MM.1S (cell line): ENCODE measurements at regions not wholly inside any gene's neighbourhood (a gene's known extent, or its start where the extent isn't known, plus 50 kb on each side); places are given as distances from the start of the nearest gene placed in this dataset.

Experiments used
- DNase-seq: peaks from one replicate; pipeline ENCODE4 v3.0.0-alpha.2; 2015
- H2AFZ ChIP-seq: fragments of 300-600 bp; sonication (generic); 2 replicates; pipeline ENCODE4 v1.6.0; 2016; ENCODE audit warnings: antibody characterized with exemption, low read length
- H3F3A ChIP-seq: fragments of 300-600 bp; sonication (generic); 2 replicates; pipeline ENCODE4 v1.6.1; 2016; ENCODE audit warnings: mild to moderate bottlenecking, antibody characterized with exemption, low read length, moderate library complexity, mixed read lengths; ENCODE audit not compliant: insufficient read depth
- H3K27ac ChIP-seq: fragments of 300-600 bp; sonication (generic); 2 replicates; pipeline ENCODE4 v1.5.1; 2016; ENCODE audit warnings: mild to moderate bottlenecking, low read length
- H3K27me3 ChIP-seq: fragments of 300-600 bp; sonication (generic); replicated peaks from 2 replicates; pipeline ENCODE4 v1.6.0; 2016; ENCODE audit warnings: low read length; ENCODE audit not compliant: insufficient read depth
- H3K36me3 ChIP-seq: fragments of 300-600 bp; sonication (generic); replicated peaks from 2 replicates; pipeline ENCODE4 v1.6.1; 2016; ENCODE audit warnings: mild to moderate bottlenecking, low read length, mixed read lengths; ENCODE audit not compliant: insufficient read depth
- H3K4me1 ChIP-seq: fragments of 300-600 bp; sonication (generic); 2 replicates; pipeline ENCODE4 v1.6.1; 2016; ENCODE audit warnings: low read length, mixed read lengths
- H3K4me2 ChIP-seq: fragments of 300-600 bp; sonication (generic); 2 replicates; pipeline ENCODE4 v1.6.0; 2016; ENCODE audit warnings: low read depth, low read length
- H3K4me3 ChIP-seq: fragments of 300-600 bp; sonication (generic); 2 replicates; pipeline ENCODE4 v1.5.1; 2016; ENCODE audit warnings: low read length, mixed read lengths
- H3K79me2 ChIP-seq: fragments of 300-600 bp; sonication (generic); 2 replicates; pipeline ENCODE4 v1.6.1; 2016; ENCODE audit warnings: mixed run types, low read length, mixed read lengths
- H3K9ac ChIP-seq: fragments of 300-600 bp; sonication (generic); 2 replicates; pipeline ENCODE4 v1.6.1; 2016; ENCODE audit warnings: low read length, mixed read lengths
- H3K9me2 ChIP-seq: fragments of 300-600 bp; sonication (generic); replicated peaks from 2 replicates; pipeline ENCODE4 v1.6.1; 2016; ENCODE audit warnings: mild to moderate bottlenecking, low read length, mixed read lengths; ENCODE audit not compliant: insufficient read depth
- H3K9me3 ChIP-seq: fragments of 300-600 bp; sonication (generic); replicated peaks from 2 replicates; pipeline ENCODE4 v1.6.1; 2016; ENCODE audit warnings: mild to moderate bottlenecking, low read length, mixed read lengths; ENCODE audit not compliant: insufficient read depth
- H4K20me1 ChIP-seq: fragments of 300-600 bp; sonication (generic); 2 replicates; pipeline ENCODE4 v1.6.1; 2016; ENCODE audit warnings: mild to moderate bottlenecking, low read length, moderate library complexity, mixed read lengths; ENCODE audit not compliant: insufficient read depth
- CTCF ChIP-seq: fragments of 300-600 bp; sonication (generic); IDR thresholded peaks from 2 replicates; pipeline ENCODE4 v1.5.1; 2016; ENCODE audit warnings: antibody characterized with exemption, low read length, mixed read lengths
- EZH2 ChIP-seq: fragments of 300-600 bp; sonication (generic); optimal IDR thresholded peaks from 2 replicates; pipeline ENCODE3; 2017; ENCODE audit warnings: low read depth, mild to moderate bottlenecking, antibody characterized with exemption, low read length, mixed read lengths
- EZH2phosphoT487 ChIP-seq: fragments of 300-600 bp; sonication (generic); IDR thresholded peaks from 2 replicates; pipeline ENCODE4 v1.6.1; 2018; ENCODE audit warnings: antibody characterized with exemption, low read length

- no peaks in the 10 kb centered on the region for H3K9me3 ChIP-seq
- peaks cover 91% of the 10 kb centered on the region for H3K4me1 ChIP-seq
- H3K9ac ChIP-seq = peak overlapping the region; percentile 92
- no peaks in the 10 kb centered on the region for H4K20me1 ChIP-seq
- H2AFZ ChIP-seq = 0 out of 2 replicates have a peak overlapping the region, but pooled peaks have one; percentile 2
- H3K4me2 ChIP-seq = peak overlapping the region; percentile 75
- H3K79me2 ChIP-seq = no peaks in the 10 kb centered on the region
- no peaks in the 10 kb centered on the region for H3K36me3 ChIP-seq
- peak overlapping the region; percentile 45 for H3K4me3 ChIP-seq
- H3K27ac ChIP-seq = peak overlapping the region; percentile 98
- peak; percentile 41 for DNase-seq
- no peaks in the 10 kb centered on the region for H3K9me2 ChIP-seq
- no peaks in the 10 kb centered on the region for H3K27me3 ChIP-seq
- no peak for TF ChIP-seq EZH2
- TF ChIP-seq CTCF = no peak
- no peak for TF ChIP-seq EZH2phosphoT487
- peaks cover 81% of the 10 kb centered on the region for H3F3A ChIP-seq
Observed at GRCh38 chr4:184284336-184284690, 66.6 kb upstream of the ENPP6 start.

GRCh38 chr4:184283659-184284335 lies 66.1 kb upstream of the ENPP6 start:
- Histone ChIP-seq H3K4me3 (peak overlapping the region; percentile 45), H3K9me3 (no peaks in the 10 kb centered on the region), H3K9ac (peak overlapping the region; percentile 92), H3K36me3 (no peaks in the 10 kb centered on the region), H2AFZ (0 out of 2 replicates have a peak overlapping the region, but pooled peaks have one; percentile 2), H3K4me1 (peaks cover 85% of the 10 kb centered on the region), H3K79me2 (no peaks in the 10 kb centered on the region), H3K27me3 (no peaks in the 10 kb centered on the region), H3K4me2 (peak overlapping the region; percentile 75), H3K9me2 (no peaks in the 10 kb centered on the region), H4K20me1 (no peaks in the 10 kb centered on the region), H3F3A (peaks cover 76% of the 10 kb centered on the region), H3K27ac (peak overlapping the region; percentile 98)
- TF ChIP-seq CTCF = no peak
- no peak for TF ChIP-seq EZH2
- TF ChIP-seq EZH2phosphoT487 = no peak
- DNase-seq = peak; percentile 58

- H3K4me2 ChIP-seq = peak overlapping the region; percentile 75
Observed at GRCh38 chr4:184282895-184283654, 65.4 kb upstream of the ENPP6 start.

More at GRCh38 chr4:184282895-184283654, 65.4 kb upstream of the ENPP6 start:
- Histone ChIP-seq H3K27ac (peak overlapping the region; percentile 98), H3F3A (peaks cover 70% of the 10 kb centered on the region), H3K4me1 (peaks cover 78% of the 10 kb centered on the region), H3K9me3 (no peaks in the 10 kb centered on the region), H3K9me2 (no peaks in the 10 kb centered on the region), H3K9ac (peak overlapping the region; percentile 92), H3K79me2 (no peaks in the 10 kb centered on the region), H3K4me3 (peak overlapping the region; percentile 45), H4K20me1 (no peaks in the 10 kb centered on the region), H2AFZ (no peak overlapping the region), H3K27me3 (no peaks in the 10 kb centered on the region), H3K36me3 (no peaks in the 10 kb centered on the region)
- DNase-seq = peak; percentile 88
- TF ChIP-seq EZH2 (no peak), EZH2phosphoT487 (no peak), CTCF (peak; percentile 45)
